Keratinocyte (primary cell): ENCODE measurements at regions not wholly inside any gene's neighbourhood (a gene's known extent, or its start where the extent isn't known, plus 50 kb on each side); places are given as distances from the start of the nearest gene placed in this dataset.

Source experiments
- DNase-seq: peaks from one replicate; pipeline ENCODE4 v3.0.0-alpha.2; 2011; ENCODE audit warnings: low read depth, missing footprints, low spot score
- FAIRE-seq: peaks from 2 replicates; lab custom pipeline; 2011; peaks lifted over from hg19 to GRCh38; lab: Jason Lieb, UNC
- H2AFZ ChIP-seq: 2 replicates; pipeline ENCODE4 v1.6.0; 2012; ENCODE audit warnings: low read length, control low read depth, inconsistent platforms; ENCODE audit not compliant: control insufficient read depth
- H3K27ac ChIP-seq: 2 replicates; pipeline ENCODE4 v1.5.1; 2011; ENCODE audit warnings: low read length; ENCODE audit not compliant: control insufficient read depth, insufficient read depth
- H3K27me3 ChIP-seq: 3 replicates; pipeline ENCODE4 v1.6.0; 2011; ENCODE audit warnings: low read length; ENCODE audit not compliant: control insufficient read depth, insufficient read depth; ENCODE audit errors: extremely low read depth
- H3K36me3 ChIP-seq, 2 experiments: 2 replicates in 1 of 2; 3 replicates in 1 of 2; pipeline ENCODE4 v1.5.1; 2011; ENCODE audit warnings: low read length in 2 of 2, mild to moderate bottlenecking in 1 of 2; ENCODE audit not compliant: control insufficient read depth in 2 of 2, insufficient read depth in 2 of 2; ENCODE audit errors: extremely low read depth in 1 of 2
- H3K4me1 ChIP-seq: 3 replicates; pipeline ENCODE4 v1.5.1; 2011; ENCODE audit warnings: low read length; ENCODE audit not compliant: control insufficient read depth, insufficient read depth; ENCODE audit errors: extremely low read depth
- H3K4me2 ChIP-seq: 3 replicates; pipeline ENCODE4 v1.6.0; 2011; ENCODE audit warnings: low read depth, low read length; ENCODE audit not compliant: control insufficient read depth, insufficient read depth; ENCODE audit errors: extremely low read depth
- H3K4me3 ChIP-seq, 3 experiments: fragments of 200-600 bp in 1 of 3; sonication (generic) in 1 of 3; 2 replicates in 2 of 3; 3 replicates in 1 of 3; pipeline ENCODE4 v1.5.1; 2011 to 2016; ENCODE audit warnings: low read length in 3 of 3, mild to moderate bottlenecking in 3 of 3, control low read depth in 2 of 3, inconsistent platforms in 1 of 3, low read depth in 1 of 3, mixed read lengths in 1 of 3, mixed run types in 1 of 3, moderate library complexity in 1 of 3; ENCODE audit not compliant: control insufficient read depth in 2 of 3, insufficient read depth in 2 of 3; ENCODE audit errors: extremely low read depth in 1 of 3
- H3K79me2 ChIP-seq: 2 replicates; pipeline ENCODE4 v1.6.0; 2012; ENCODE audit warnings: low read length; ENCODE audit not compliant: control insufficient read depth, insufficient read depth
- H3K9ac ChIP-seq: 3 replicates; pipeline ENCODE4 v1.6.0; 2011; ENCODE audit warnings: low read length; ENCODE audit not compliant: control insufficient read depth, insufficient read depth; ENCODE audit errors: extremely low read depth
- H3K9me1 ChIP-seq: 3 replicates; pipeline ENCODE4 v1.6.0; 2011; ENCODE audit warnings: low read length; ENCODE audit not compliant: control insufficient read depth, insufficient read depth; ENCODE audit errors: extremely low read depth
- H3K9me3 ChIP-seq: 2 replicates; pipeline ENCODE4 v1.5.1; 2012; ENCODE audit warnings: low read depth, low read length; ENCODE audit not compliant: control insufficient read depth
- H4K20me1 ChIP-seq: 3 replicates; pipeline ENCODE4 v1.6.0; 2011; ENCODE audit warnings: low read length; ENCODE audit not compliant: control insufficient read depth, insufficient read depth; ENCODE audit errors: extremely low read depth
- CTCF ChIP-seq, 3 experiments: IDR thresholded peaks in 1 of 3; conservative IDR thresholded peaks in 1 of 3; optimal IDR thresholded peaks in 1 of 3; 2 replicates in 2 of 3; 3 replicates in 1 of 3; pipeline versions ENCODE3 to v1.5.1; 2011; ENCODE audit warnings: low read length in 3 of 3, mild to moderate bottlenecking in 3 of 3, moderate library complexity in 2 of 3, control low read depth in 1 of 3, inconsistent platforms in 1 of 3; ENCODE audit not compliant: insufficient read depth in 2 of 3; ENCODE audit errors: extremely low read depth in 1 of 3
- EZH2 ChIP-seq: IDR thresholded peaks from one replicate; pipeline ENCODE4 v1.6.1; 2012; ENCODE audit warnings: inconsistent platforms, mild to moderate bottlenecking, low read length, moderate library complexity
- dilution Hi-C: fragments of 300-500 bp; cut with MboI; formaldehyde crosslinking; loops from one replicate; pipeline ENCODE4 v1.7.0; 2020; ENCODE audit warnings: low sequenced_read_pairs; ENCODE audit not compliant: extremely low pct_ligation_motif_present

- Histone ChIP-seq H3K36me3 (no peaks in the 10 kb centered on the region), H3K4me3 (no peak overlapping the region), H2AFZ (no peak overlapping the region), H3K9me3 (no peaks in the 10 kb centered on the region), H3K9me1 (no peaks in the 10 kb centered on the region), H3K79me2 (no peaks in the 10 kb centered on the region), H3K27ac (no peak overlapping the region), H3K9ac (no peak overlapping the region), H4K20me1 (no peaks in the 10 kb centered on the region), H3K4me2 (no peak overlapping the region), H3K4me1 (no peaks in the 10 kb centered on the region), H3K27me3 (no peaks in the 10 kb centered on the region)
- DNase-seq: no peak
- TF ChIP-seq CTCF (optimal IDR thresholded peaks at IDR 0.05 in 1 of 3, IDR thresholded peaks at IDR 0.05 in 1 of 3, conservative IDR thresholded peaks at IDR 0.05 in 1 of 3; ENCODE audit: extremely low read depth in 1 of 3, insufficient read depth in 2 of 3, low read length in 3 of 3) (no peak), EZH2 (no peak)
- dilution Hi-C loops: no loop called here
- no peak for FAIRE-seq
Observed at GRCh38 chr5:159414021-159414420, 83.7 kb upstream of the IL12B start.

DNA sequence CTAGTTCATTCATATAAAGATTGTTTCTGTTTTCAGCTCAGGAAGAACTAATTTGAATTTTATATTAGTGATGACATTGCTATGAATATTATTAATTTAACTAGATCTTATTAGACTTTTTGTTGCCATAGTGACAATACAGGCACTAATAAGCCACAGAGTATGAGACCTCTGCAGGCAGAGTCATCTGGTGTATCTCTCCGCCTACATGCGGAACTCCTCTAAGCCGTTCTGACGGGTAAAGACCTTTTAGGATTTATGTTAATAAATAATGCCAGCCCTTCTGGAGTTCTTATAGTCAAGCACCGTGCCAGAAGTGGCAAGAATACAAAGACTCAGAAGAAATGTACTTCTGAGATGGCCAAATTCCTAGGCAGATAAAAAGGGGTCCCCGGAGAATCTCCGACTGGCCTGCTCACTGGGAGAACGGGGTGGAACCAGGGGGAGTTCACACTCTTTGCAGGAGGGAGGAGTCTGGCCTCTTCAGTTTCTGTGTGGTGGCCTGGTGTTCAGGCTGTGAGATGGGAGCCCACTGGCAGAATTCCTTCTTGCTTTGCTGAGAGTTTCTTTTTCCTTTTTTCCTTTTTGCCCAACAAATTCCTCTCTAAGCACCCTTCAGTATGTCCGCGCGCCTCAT is 85.1 kb upstream of the IL12B start:
- dilution Hi-C loops: no loop called here
- no peaks in the 10 kb centered on the region for H3K4me1 ChIP-seq

More for the DNA sequence above, 85.1 kb upstream of the IL12B start:
- no peak overlapping the region for H3K9ac ChIP-seq
- H3K27ac ChIP-seq: no peak overlapping the region
- TF ChIP-seq CTCF (optimal IDR thresholded peaks at IDR 0.05 in 1 of 3, IDR thresholded peaks at IDR 0.05 in 1 of 3, conservative IDR thresholded peaks at IDR 0.05 in 1 of 3; ENCODE audit: extremely low read depth in 1 of 3, insufficient read depth in 2 of 3, low read length in 3 of 3) (no peak), EZH2 (no peak)
- DNase-seq (no peak), FAIRE-seq (no peak)
- H3K79me2 ChIP-seq: no peaks in the 10 kb centered on the region
- H3K9me3 ChIP-seq: no peaks in the 10 kb centered on the region
- no peak overlapping the region for H3K4me3 ChIP-seq
- H4K20me1 ChIP-seq: no peaks in the 10 kb centered on the region
- no peaks in the 10 kb centered on the region for H3K9me1 ChIP-seq
- H2AFZ ChIP-seq: no peak overlapping the region
- H3K27me3 ChIP-seq: no peaks in the 10 kb centered on the region
- H3K4me2 ChIP-seq: no peak overlapping the region
- H3K36me3 ChIP-seq: no peaks in the 10 kb centered on the region
